Retinal pigment epithelial cell (primary cell): ENCODE measurements at regions not wholly inside any gene's neighbourhood (a gene's known extent, or its start where the extent isn't known, plus 50 kb on each side); places are given as distances from the start of the nearest gene placed in this dataset.

ENCODE experiments used
- DNase-seq: peaks from one replicate; pipeline ENCODE4 v3.0.0-alpha.2; 2010; ENCODE audit warnings: low read depth
- H3K4me3 ChIP-seq: 2 replicates; pipeline ENCODE4 v1.5.1; 2011; ENCODE audit warnings: mild to moderate bottlenecking, low read length, control low read depth, moderate library complexity
- CTCF ChIP-seq: conservative IDR thresholded peaks from 2 replicates; pipeline ENCODE4 v1.5.1; 2011; ENCODE audit warnings: low read depth, low read length, control low read depth, inconsistent platforms

GRCh38 chr3:182570946-182571594, 222.2 kb upstream of the ATP11B start:
- H3K4me3 ChIP-seq: no peak overlapping the region
- no peak for TF ChIP-seq CTCF
- DNase-seq: no peak

- no peak for DNase-seq
- no peak for TF ChIP-seq CTCF
- H3K4me3 ChIP-seq: no peak overlapping the region
Measured at GRCh38 chr3:182575941-182576340, 217.4 kb upstream of the ATP11B start.

- DNase-seq: no peak
Measured at GRCh38 chr3:182583545-182583944, 209.8 kb upstream of the ATP11B start.

GRCh38 chr3:182585532-182586150, 207.7 kb upstream of the ATP11B start:
- TF ChIP-seq CTCF: no peak
- no peak overlapping the region for H3K4me3 ChIP-seq
- no peak for DNase-seq

More at GRCh38 chr3:182583545-182583944, 209.8 kb upstream of the ATP11B start:
- no peak overlapping the region for H3K4me3 ChIP-seq
- TF ChIP-seq CTCF: no peak

GRCh38 chr3:182592747-182593146, 200.6 kb upstream of the ATP11B start:
- no peak for TF ChIP-seq CTCF
- DNase-seq: no peak
- no peak overlapping the region for H3K4me3 ChIP-seq

GRCh38 chr3:182596676-182597410, 196.5 kb upstream of the ATP11B start:
- H3K4me3 ChIP-seq: no peak overlapping the region
- DNase-seq: no peak
- TF ChIP-seq CTCF: no peak

- DNase-seq: no peak
- no peak for TF ChIP-seq CTCF
Measured at GRCh38 chr3:182597621-182598041, 195.7 kb upstream of the ATP11B start.

More at GRCh38 chr3:182597621-182598041, 195.7 kb upstream of the ATP11B start:
- no peak overlapping the region for H3K4me3 ChIP-seq
